ENCODE measurements at regions not wholly inside any gene's neighbourhood (a gene's known extent, or its start where the extent isn't known, plus 50 kb on each side); places are given as distances from the start of the nearest gene placed in this dataset.

DNA sequence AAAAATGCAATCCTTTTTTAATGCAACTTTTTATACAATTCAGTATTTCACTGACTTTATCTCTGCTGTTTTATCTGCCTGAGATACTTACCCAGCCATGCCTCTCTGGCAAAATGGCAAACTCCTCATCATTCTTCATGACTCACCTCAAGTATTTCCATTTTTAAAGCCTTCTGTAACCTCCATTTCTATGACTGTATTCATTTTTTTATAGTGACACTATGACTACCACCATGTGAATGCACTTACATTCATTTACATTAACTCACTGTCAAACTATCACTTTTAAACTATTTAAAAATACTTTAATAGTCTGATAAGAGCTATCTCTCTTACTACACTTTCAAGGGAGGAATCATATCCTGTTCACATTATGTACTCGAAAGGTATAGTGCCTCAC is 99.4 kb upstream of the SCN7A start:
- no peak for TF ChIP-seq ESRRB (CRISPR knock-in tag; IDR thresholded peaks at IDR 0.05; ENCODE audit: borderline replicate concordance)
- TF ChIP-seq, protein P1, sequence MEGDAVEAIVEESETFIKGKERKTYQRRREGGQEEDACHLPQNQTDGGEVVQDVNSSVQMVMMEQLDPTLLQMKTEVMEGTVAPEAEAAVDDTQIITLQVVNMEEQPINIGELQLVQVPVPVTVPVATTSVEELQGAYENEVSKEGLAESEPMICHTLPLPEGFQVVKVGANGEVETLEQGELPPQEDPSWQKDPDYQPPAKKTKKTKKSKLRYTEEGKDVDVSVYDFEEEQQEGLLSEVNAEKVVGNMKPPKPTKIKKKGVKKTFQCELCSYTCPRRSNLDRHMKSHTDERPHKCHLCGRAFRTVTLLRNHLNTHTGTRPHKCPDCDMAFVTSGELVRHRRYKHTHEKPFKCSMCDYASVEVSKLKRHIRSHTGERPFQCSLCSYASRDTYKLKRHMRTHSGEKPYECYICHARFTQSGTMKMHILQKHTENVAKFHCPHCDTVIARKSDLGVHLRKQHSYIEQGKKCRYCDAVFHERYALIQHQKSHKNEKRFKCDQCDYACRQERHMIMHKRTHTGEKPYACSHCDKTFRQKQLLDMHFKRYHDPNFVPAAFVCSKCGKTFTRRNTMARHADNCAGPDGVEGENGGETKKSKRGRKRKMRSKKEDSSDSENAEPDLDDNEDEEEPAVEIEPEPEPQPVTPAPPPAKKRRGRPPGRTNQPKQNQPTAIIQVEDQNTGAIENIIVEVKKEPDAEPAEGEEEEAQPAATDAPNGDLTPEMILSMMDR (IDR thresholded peaks at IDR 0.05 in 2 of 3, conservative IDR thresholded peaks at IDR 0.05 in 1 of 3; ENCODE audit: insufficient read depth in 2 of 3, low read depth in 1 of 3, low read length in 3 of 3): no peak
- no peak for TF ChIP-seq SREBF2 (CRISPR knock-in tag; IDR thresholded peaks at IDR 0.05)
- TF ChIP-seq CEBPG (CRISPR knock-in tag; IDR thresholded peaks at IDR 0.05): no peak
- TF ChIP-seq CEBPG (tag; conservative IDR thresholded peaks at IDR 0.05 in 1 of 2, IDR thresholded peaks at IDR 0.05 in 1 of 2): no peak
- TF ChIP-seq SRF (CRISPR knock-in tag; IDR thresholded peaks at IDR 0.05): no peak
- TF ChIP-seq SPI1 (IDR thresholded peaks at IDR 0.05; ENCODE audit: borderline replicate concordance, low read depth, low read length): no peak
- TF ChIP-seq TGIF2 (CRISPR knock-in tag; IDR thresholded peaks at IDR 0.05): no peak
- no peak for TF ChIP-seq BCOR (IDR thresholded peaks at IDR 0.05)
- TF ChIP-seq, protein P2, sequence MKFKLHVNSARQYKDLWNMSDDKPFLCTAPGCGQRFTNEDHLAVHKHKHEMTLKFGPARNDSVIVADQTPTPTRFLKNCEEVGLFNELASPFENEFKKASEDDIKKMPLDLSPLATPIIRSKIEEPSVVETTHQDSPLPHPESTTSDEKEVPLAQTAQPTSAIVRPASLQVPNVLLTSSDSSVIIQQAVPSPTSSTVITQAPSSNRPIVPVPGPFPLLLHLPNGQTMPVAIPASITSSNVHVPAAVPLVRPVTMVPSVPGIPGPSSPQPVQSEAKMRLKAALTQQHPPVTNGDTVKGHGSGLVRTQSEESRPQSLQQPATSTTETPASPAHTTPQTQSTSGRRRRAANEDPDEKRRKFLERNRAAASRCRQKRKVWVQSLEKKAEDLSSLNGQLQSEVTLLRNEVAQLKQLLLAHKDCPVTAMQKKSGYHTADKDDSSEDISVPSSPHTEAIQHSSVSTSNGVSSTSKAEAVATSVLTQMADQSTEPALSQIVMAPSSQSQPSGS (CRISPR knock-in tag; IDR thresholded peaks at IDR 0.05): no peak

Measured in K562 (cell line).